T-helper 2 cell treated with Interferon-gamma antibody and Interleukin-4, amounts not matched to agents 5 μg/mL and 100 μg/mL, for 36 hours (primary cell): ENCODE measurements at regions not wholly inside any gene's neighbourhood (a gene's known extent, or its start where the extent isn't known, plus 50 kb on each side); places are given as distances from the start of the nearest gene placed in this dataset.

ENCODE experiments used
- DNase-seq: peaks from one replicate; pipeline ENCODE4 v3.0.0; 2021; ENCODE audit warnings: low spot score
- H3K27ac Mint-ChIP-seq: one replicate; pipeline ENCODE4 v1.8.0; 2021; ENCODE audit warnings: mild to moderate bottlenecking, mixed read lengths
- H3K27me3 Mint-ChIP-seq: one replicate; pipeline ENCODE4 v1.8.0; 2021; ENCODE audit warnings: low read depth, mixed read lengths
- H3K36me3 Mint-ChIP-seq: one replicate; pipeline ENCODE4 v1.8.0; 2021; ENCODE audit warnings: low read depth, mixed read lengths
- H3K4me1 Mint-ChIP-seq: one replicate; pipeline ENCODE4 v1.8.0; 2021; ENCODE audit warnings: low read depth, mixed read lengths
- H3K4me3 Mint-ChIP-seq: one replicate; pipeline ENCODE4 v1.8.0; 2022; ENCODE audit warnings: mild to moderate bottlenecking, moderate library complexity, mixed read lengths
- H3K9me3 Mint-ChIP-seq: one replicate; pipeline ENCODE4 v1.8.0; 2021; ENCODE audit warnings: mixed read lengths

- Mint-ChIP-seq H3K27ac (no peak overlapping the region), H3K9me3 (no peaks in the 10 kb centered on the region), H3K4me3 (no peak overlapping the region), H3K27me3 (peaks cover 26% of the 10 kb centered on the region), H3K4me1 (peaks cover 1% of the 10 kb centered on the region), H3K36me3 (no peaks in the 10 kb centered on the region)
- no peak for DNase-seq
These were observed 51.4 kb upstream of the FAM89A start for GRCh38 chr1:231091415-231091814.
